SH-SY5Y (cell line): ENCODE measurements at regions not wholly inside any gene's neighbourhood (a gene's known extent, or its start where the extent isn't known, plus 50 kb on each side); places are given as distances from the start of the nearest gene placed in this dataset.

ENCODE experiments used
- GATA2 ChIP-seq: IDR thresholded peaks from 2 replicates; pipeline ENCODE4 v1.6.1; 2011; ENCODE audit warnings: mild to moderate bottlenecking, low read depth, low read length
- GATA3 ChIP-seq: IDR thresholded peaks from 2 replicates; pipeline ENCODE4 v1.6.1; 2011; ENCODE audit warnings: low read depth, mild to moderate bottlenecking, low read length, moderate library complexity

GRCh38 chr16:8098947-8099512, 491.3 kb downstream of the TMEM114 start:
- TF ChIP-seq GATA2 = no peak
- no peak for TF ChIP-seq GATA3

DNA sequence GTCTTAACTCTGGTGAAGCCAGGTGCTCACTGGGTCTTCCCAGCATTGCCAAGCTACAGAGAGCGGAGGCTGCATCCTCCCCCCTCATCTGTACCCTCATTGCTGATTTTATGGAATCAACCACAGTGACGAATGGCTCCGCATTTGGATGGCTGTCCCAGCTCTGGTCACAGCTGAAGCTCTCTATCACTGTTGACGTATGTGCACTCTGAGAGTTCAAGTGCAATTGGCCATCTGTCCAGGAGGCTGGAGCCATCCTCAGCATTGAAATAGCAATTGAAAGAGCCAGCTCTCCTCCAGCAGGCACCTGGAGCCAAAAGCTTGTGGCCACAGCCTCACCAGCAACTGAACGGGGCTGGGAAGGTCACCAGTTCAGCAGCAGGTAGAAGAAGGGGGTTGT, 494.1 kb downstream of the TMEM114 start:
- no peak for TF ChIP-seq GATA2
- TF ChIP-seq GATA3 = no peak

GRCh38 chr16:8094696-8095095, 495.6 kb downstream of the TMEM114 start:
- TF ChIP-seq GATA2 (no peak), GATA3 (no peak)

- TF ChIP-seq GATA2 = no peak
Measured at GRCh38 chr16:8088820-8089338, 501.4 kb downstream of the TMEM114 start.

DNA sequence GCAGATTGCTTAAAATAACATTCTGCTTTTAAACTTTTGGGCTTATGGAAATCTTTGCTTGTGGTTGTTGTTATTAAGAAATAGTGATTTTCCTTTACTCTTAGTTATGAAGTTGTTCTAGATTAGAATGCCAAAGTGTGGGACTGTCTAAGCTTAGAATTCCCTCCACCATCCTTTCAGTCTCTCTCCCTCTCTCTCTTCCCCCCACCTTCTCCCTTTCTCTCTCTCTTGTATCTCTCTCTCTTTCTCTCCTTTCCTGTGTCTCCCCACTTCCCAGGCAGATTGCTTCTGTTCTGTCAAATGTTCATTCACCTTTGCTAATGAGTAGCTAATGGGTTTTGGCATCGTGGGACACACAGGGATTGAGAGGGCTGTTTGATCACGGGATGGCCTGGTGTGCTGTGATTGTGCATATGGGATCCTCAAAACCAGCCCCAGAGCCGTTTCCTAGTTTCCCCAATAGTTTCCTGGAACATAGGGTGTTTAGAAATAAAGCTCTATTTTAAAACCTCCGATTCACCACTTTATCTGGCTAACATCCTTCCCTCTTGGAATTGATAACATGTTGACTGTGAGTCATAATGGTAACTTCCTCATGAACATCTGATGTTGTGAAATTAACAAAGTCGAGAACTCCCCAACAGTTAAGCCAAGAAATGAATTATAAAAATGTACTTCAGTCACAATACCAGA, 502.6 kb downstream of the TMEM114 start:
- TF ChIP-seq GATA2 (no peak), GATA3 (no peak)

DNA sequence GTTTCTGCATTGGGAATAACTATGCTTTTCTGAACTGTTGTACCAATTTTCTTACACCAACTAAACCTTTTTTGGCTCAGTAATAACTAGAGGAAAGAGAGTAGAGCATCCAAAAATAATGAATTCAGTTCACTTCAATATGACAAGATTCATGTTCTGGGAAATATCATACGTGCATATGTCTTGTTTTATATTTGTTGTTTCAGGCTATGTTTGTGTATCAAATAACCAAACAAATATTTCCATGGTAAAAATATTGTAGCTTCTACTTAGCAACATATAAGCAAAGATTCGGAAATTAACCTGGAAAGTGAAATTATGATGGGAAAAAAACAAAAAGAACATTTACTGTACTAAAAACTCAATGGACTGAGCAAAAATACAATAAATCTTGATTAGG, 503.2 kb downstream of the TMEM114 start:
- TF ChIP-seq GATA2 = no peak
- no peak for TF ChIP-seq GATA3

DNA sequence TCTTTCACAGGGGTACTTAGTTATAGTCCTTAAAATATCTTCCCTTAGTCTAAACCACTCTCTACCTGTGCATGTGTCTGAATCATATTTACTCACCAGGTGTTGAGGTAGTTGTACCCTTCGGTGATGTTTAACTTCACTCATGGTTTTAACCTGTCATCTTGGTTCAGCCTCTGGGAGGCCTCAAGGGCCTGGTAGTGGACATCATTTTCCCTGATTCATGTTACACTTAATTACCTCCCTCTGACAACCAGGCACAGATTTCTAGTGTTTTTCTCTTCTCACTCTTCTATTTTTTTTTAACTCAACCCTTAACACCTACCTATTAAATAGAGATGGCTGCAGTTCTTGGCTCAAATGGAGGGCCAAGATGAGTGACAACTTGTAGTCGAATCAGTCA, 505.4 kb downstream of the TMEM114 start:
- no peak for TF ChIP-seq GATA2

DNA sequence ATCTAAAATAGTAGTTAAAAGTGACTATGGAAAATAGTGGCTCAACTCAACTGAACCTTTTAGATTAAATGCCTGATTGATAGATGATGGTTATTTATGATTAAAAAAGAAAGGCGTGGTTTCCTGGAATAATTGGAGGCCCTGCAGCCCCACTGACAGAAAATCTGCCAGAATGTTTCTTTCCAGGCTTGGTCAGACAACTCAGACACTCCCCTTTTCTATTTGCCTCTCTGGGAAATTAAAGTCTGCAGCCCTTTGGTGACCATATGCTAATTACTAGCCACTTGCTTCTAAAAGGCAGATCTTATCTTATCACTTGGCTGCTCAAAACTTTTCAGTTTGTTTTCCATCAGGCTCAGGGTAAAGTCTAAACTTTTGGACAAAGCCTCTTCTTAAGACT, 506.0 kb downstream of the TMEM114 start:
- TF ChIP-seq GATA3 = no peak
- TF ChIP-seq GATA2 = no peak

GRCh38 chr16:8083560-8083959, 506.8 kb downstream of the TMEM114 start:
- TF ChIP-seq GATA2 = no peak

DNA sequence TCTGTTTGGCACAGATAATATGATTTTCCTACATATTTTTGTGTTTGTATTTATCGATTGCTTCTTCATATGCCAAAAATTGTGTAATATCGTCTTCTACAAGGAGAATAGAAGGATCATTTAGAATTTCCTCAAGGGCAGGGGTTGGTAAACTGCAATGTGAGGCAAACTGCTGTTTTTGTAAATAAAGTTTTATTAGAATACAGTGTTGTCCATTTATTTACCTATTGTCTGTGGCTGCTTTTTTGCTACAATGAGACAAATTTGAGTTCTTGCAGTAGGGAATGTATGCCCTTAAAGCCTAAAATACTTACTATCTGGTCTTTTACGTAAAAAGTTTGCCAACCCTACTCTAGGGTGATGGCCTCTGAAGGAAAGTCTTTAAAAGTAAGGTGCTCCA, 509.5 kb downstream of the TMEM114 start:
- TF ChIP-seq GATA2 (no peak), GATA3 (no peak)

DNA sequence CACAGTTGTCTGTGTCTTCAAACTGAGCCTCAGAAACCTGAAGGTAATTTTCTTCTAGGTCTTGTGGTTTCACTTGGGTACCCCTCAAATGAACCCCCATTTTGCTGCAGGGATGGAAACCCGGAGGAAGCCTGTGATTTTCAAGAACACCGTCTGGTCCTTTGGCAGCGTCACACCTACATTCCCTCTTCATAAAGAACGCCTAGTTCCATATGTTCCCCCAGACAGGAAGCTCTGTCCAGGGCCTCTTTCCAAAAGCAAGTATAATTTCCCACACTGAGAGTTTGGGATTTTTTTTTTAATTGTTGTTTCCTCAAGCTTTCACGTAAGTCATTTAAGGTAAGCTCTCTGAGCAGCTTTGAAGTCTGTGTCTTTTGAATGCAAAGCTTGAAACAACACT, 515.0 kb downstream of the TMEM114 start:
- TF ChIP-seq GATA2 (no peak), GATA3 (no peak)

DNA sequence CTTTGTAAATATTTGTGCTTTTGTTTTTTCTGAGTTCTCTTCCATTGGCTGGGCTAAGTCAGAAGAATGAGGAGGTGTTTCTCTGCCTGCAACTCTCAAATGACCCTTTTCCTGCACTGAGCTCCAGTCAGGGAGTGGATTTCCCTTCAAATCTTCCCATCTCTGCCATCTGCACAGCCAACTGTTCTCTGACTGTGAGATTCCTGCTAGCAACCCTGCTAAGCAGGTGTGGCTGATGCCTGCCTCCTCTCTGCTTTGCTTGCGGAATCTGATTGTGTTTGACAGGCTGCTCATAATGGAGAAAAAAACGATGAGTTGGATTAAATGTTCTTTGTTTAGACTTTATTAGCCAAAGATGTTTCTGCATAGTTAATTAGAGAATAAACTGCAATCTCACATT, 519.8 kb downstream of the TMEM114 start:
- TF ChIP-seq GATA3 (no peak), GATA2 (no peak)

DNA sequence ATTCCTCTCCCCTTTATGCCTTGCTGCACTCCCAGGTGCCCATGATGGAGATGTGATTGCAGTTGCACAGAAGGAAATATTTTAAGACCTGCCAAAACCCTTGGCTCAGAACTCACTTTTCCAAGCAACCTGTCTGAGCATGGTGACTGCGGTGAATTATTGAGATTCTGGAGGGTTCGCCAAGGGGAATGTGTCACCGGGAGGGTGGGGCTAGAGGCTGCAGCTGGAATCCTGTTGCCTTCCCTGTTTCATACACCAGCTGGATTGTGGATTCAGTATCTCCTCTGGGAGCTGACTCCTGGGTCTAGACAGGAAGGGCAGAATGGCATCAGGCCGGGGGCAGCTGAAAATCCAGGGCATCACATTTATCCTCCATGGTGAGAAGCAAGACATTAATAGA, 527.2 kb downstream of the TMEM114 start:
- TF ChIP-seq GATA2 (no peak), GATA3 (no peak)

GRCh38 chr16:8062677-8063076, 527.6 kb downstream of the TMEM114 start:
- TF ChIP-seq GATA2 (no peak), GATA3 (no peak)

DNA sequence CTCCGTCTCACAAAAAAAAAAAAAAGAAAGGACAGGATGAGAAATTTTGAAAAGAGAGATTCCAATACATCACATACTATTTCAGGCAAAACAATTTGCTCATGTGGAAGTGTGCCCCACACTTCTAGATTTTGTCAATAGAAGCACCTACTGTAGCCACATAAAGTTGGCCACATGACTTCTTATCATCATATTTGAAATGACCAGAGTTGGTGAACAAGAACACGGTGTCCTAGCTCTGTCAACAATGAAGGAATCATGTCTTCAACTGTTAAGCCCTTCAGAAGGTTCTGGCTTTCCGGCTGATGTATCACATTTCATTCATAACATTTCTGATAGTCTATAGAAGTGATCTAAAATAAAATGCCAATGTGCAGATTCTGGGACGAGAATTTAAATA, 534.5 kb downstream of the TMEM114 start:
- TF ChIP-seq GATA3 = no peak
- TF ChIP-seq GATA2 = no peak

- TF ChIP-seq GATA2 = no peak
- no peak for TF ChIP-seq GATA3
Measured at GRCh38 chr16:8053437-8053836, 536.9 kb downstream of the TMEM114 start.

- TF ChIP-seq GATA2 = no peak
- TF ChIP-seq GATA3 = no peak
Measured at GRCh38 chr16:8048433-8048832, 541.9 kb downstream of the TMEM114 start.
